K562 (cell line): ENCODE measurements at regions not wholly inside any gene's neighbourhood (a gene's known extent, or its start where the extent isn't known, plus 50 kb on each side); places are given as distances from the start of the nearest gene placed in this dataset.

Experiments used
- ATF2 ChIP-seq: sonication (generic); formaldehyde crosslinking; IDR thresholded peaks from 2 replicates; pipeline ENCODE4 v1.8.1; 2022; ENCODE audit warnings: missing genetic modification reagents
- CTCF ChIP-seq, 3 experiments: IDR thresholded peaks in 2 of 3; conservative IDR thresholded peaks in 1 of 3; 2 replicates each; pipeline ENCODE4 v1.5.1; 2011 to 2012; ENCODE audit warnings: low read length in 3 of 3, mild to moderate bottlenecking in 3 of 3, control low read depth in 2 of 3, improper control_type of control experiment in 1 of 3, inconsistent platforms in 1 of 3, low read depth in 1 of 3, mixed read lengths in 1 of 3, moderate library complexity in 1 of 3; ENCODE audit not compliant: insufficient read depth in 2 of 3
- DIDO1 ChIP-seq: fragments of 450-650 bp; IDR thresholded peaks from 2 replicates; pipeline ENCODE4 v1.6.1; 2016; ENCODE audit warnings: low read depth, missing biosample characterization, missing genetic modification characterization
- POLR2AphosphoS2 ChIP-seq: IDR thresholded peaks from 2 replicates; pipeline ENCODE4 v1.6.1; 2012; ENCODE audit warnings: low read length, improper control_type of control experiment
- ZBTB33 ChIP-seq: sonication (generic); formaldehyde crosslinking; IDR thresholded peaks from 2 replicates; pipeline ENCODE4 v1.8.1; 2023; ENCODE audit warnings: mild to moderate bottlenecking, missing genetic modification reagents
- ZNF644 ChIP-seq: fragments of 200-800 bp; sonication (Bioruptor generic); IDR thresholded peaks from 2 replicates; pipeline ENCODE4 v1.6.1; 2016; ENCODE audit warnings: low read depth, missing genetic modification characterization, missing compliant biosample characterization
- ZNF764 ChIP-seq: fragments of 250-450 bp; sonication (Bioruptor Pico); IDR thresholded peaks from 2 replicates; pipeline ENCODE4 v1.4.0; 2020; ENCODE audit warnings: low read depth, mild to moderate bottlenecking, moderate library complexity

GRCh38 chr4:176593943-176594342, 198.8 kb downstream of the VEGFC start:
- no peak for TF ChIP-seq POLR2AphosphoS2
- TF ChIP-seq ZNF764, result no peak
- TF ChIP-seq CTCF (IDR thresholded peaks at IDR 0.05 in 2 of 3, conservative IDR thresholded peaks at IDR 0.05 in 1 of 3; ENCODE audit: insufficient read depth in 2 of 3, low read depth in 1 of 3, low read length in 3 of 3), result no peak
- no peak for TF ChIP-seq ZBTB33 (CRISPR knock-in tag)
- TF ChIP-seq ZNF644 (tag), result no peak
- no peak for TF ChIP-seq DIDO1 (tag)
- no peak for TF ChIP-seq ATF2 (CRISPR knock-in tag)
